ENCODE measurements at regions not wholly inside any gene's neighbourhood (a gene's known extent, or its start where the extent isn't known, plus 50 kb on each side); places are given as distances from the start of the nearest gene placed in this dataset.

GRCh38 chr3:168307893-168308292, 212.2 kb upstream of the GOLIM4 start (continued):
- no peak for TF ChIP-seq ZNF462 (CRISPR knock-in tag; IDR thresholded peaks at IDR 0.05)

GRCh38 chr3:168295027-168295426, 199.3 kb upstream of the GOLIM4 start:
- Histone ChIP-seq H3K36me3 (ENCODE audit: insufficient read depth) (no peaks in the 10 kb centered on the region), H3K27me3 (ENCODE audit: insufficient read depth) (no peaks in the 10 kb centered on the region), H4K20me1 (replicated peaks; ENCODE audit: insufficient read depth) (no peaks in the 10 kb centered on the region), H3K4me3 (no peak overlapping the region), H3K27ac (ENCODE audit: low read depth) (no peak overlapping the region), H3F3A (replicated peaks; ENCODE audit: low read depth) (no peaks in the 10 kb centered on the region), H3K79me2 (replicated peaks; ENCODE audit: insufficient read depth) (no peaks in the 10 kb centered on the region), H2AFZ (no peak overlapping the region), H3K4me1 (ENCODE audit: insufficient read depth) (peaks cover 14% of the 10 kb centered on the region), H3K4me2 (no peak overlapping the region), H3K9me2 (ENCODE audit: insufficient read depth) (no peaks in the 10 kb centered on the region)
- no peak for DNase-seq (ENCODE audit: low spot score)
- no peaks in the 10 kb centered on the region for H3K36me3 Mint-ChIP-seq (ENCODE audit: low read depth)
- no peak for TF ChIP-seq EZH2phosphoT487 (IDR thresholded peaks at IDR 0.05; ENCODE audit: unreplicated experiment)
- no peak overlapping the region for H3K27ac Mint-ChIP-seq
- no peak overlapping the region for H3K4me3 Mint-ChIP-seq
- no peak for ATAC-seq
- no peaks in the 10 kb centered on the region for H3K27me3 Mint-ChIP-seq (ENCODE audit: insufficient read depth, low read depth, poor library complexity)
- no peaks in the 10 kb centered on the region for H3K9me3 Mint-ChIP-seq
- H3K4me1 Mint-ChIP-seq: peaks cover 25% of the 10 kb centered on the region

GRCh38 chr3:168292296-168292695, 196.6 kb upstream of the GOLIM4 start:
- no peak overlapping the region for H3K27ac ChIP-seq (ENCODE audit: low read depth)
- ATAC-seq: no peak
- H3K27ac Mint-ChIP-seq: no peak overlapping the region; the same call in 1 of the 2 replicates

More at GRCh38 chr3:168292296-168292695, 196.6 kb upstream of the GOLIM4 start:
- Histone ChIP-seq H3F3A (replicated peaks; ENCODE audit: low read depth) (no peaks in the 10 kb centered on the region), H2AFZ (no peak overlapping the region), H3K4me2 (peak overlapping the region; percentile 0; the same call in 1 of the 2 replicates), H3K36me3 (ENCODE audit: insufficient read depth) (no peaks in the 10 kb centered on the region), H3K4me3 (no peak overlapping the region), H3K79me2 (replicated peaks; ENCODE audit: insufficient read depth) (no peaks in the 10 kb centered on the region), H3K4me1 (ENCODE audit: insufficient read depth) (peaks cover 35% of the 10 kb centered on the region), H3K27me3 (ENCODE audit: insufficient read depth) (no peaks in the 10 kb centered on the region), H3K9me2 (ENCODE audit: insufficient read depth) (no peaks in the 10 kb centered on the region), H4K20me1 (replicated peaks; ENCODE audit: insufficient read depth) (no peaks in the 10 kb centered on the region)
- TF ChIP-seq STAT1 (IDR thresholded peaks at IDR 0.05; ENCODE audit: unreplicated experiment) (no peak), REST (IDR thresholded peaks at IDR 0.05; ENCODE audit: unreplicated experiment) (no peak), CTCF (conservative IDR thresholded peaks at IDR 0.05; ENCODE audit: low read depth in 2 of 2) (no peak), JUNB (IDR thresholded peaks at IDR 0.05; ENCODE audit: unreplicated experiment) (no peak)
- Mint-ChIP-seq H3K36me3 (ENCODE audit: low read depth) (no peaks in the 10 kb centered on the region), H3K4me3 (no peak overlapping the region), H3K27me3 (ENCODE audit: insufficient read depth, low read depth, poor library complexity) (no peaks in the 10 kb centered on the region), H3K9me3 (no peaks in the 10 kb centered on the region), H3K4me1 (peaks cover 30% of the 10 kb centered on the region)
- no peak for DNase-seq (ENCODE audit: low spot score)

Data from GM23338 (cell line).